22Rv1 (cell line): ENCODE measurements at regions not wholly inside any gene's neighbourhood (a gene's known extent, or its start where the extent isn't known, plus 50 kb on each side); places are given as distances from the start of the nearest gene placed in this dataset.
"Not testable (repeated sequence)": the region's sequence is repeated elsewhere in the genome, so short reads cannot be mapped to it uniquely, and the experiment has no call there.

Source experiments
- CTCF ChIP-seq: fragments of 450-650 bp; IDR thresholded peaks from 2 replicates; pipeline ENCODE4 v1.5.1; 2017; ENCODE audit warnings: mild to moderate bottlenecking
- ZFX ChIP-seq: fragments of 450-650 bp; IDR thresholded peaks from 2 replicates; pipeline ENCODE4 v1.6.1; 2017; ENCODE audit warnings: antibody characterized with exemption, borderline replicate concordance

- TF ChIP-seq ZFX, CTCF: not testable (repeated sequence)
These were observed 74.7 kb downstream of the TBC1D26 start for GRCh38 chr17:15806825-15807224.
